ENCODE measurements at regions not wholly inside any gene's neighbourhood (a gene's known extent, or its start where the extent isn't known, plus 50 kb on each side); places are given as distances from the start of the nearest gene placed in this dataset.

GRCh38 chr2:3075316-3075990 is 302.2 kb downstream of the EIPR1 start:
- H3K4me1 ChIP-seq (replicated peaks in 1 of 2) = no peaks in the 10 kb centered on the region
- 78 to 91% (median 86%) methylated on average over 10 to 11 of the region's 11 CpGs for WGBS, 4 donors
- DNase-seq = no peak
- H3K27ac ChIP-seq = no peak overlapping the region
- no peaks in the 10 kb centered on the region for H3K9me3 ChIP-seq (replicated peaks in 1 of 3)
- H3K27me3 ChIP-seq = no peaks in the 10 kb centered on the region
- intact Hi-C loops (cut with DNase I) = no loop called here
- no peaks in the 10 kb centered on the region for H3K36me3 ChIP-seq (replicated peaks in 1 of 2)
- TF ChIP-seq POLR2A (IDR thresholded peaks at IDR 0.05) (no peak), CTCF (IDR thresholded peaks at IDR 0.05) (no peak)
- no peak overlapping the region for H3K4me3 ChIP-seq

- Histone ChIP-seq H3K4me1 (replicated peaks in 1 of 2) (no peaks in the 10 kb centered on the region), H3K4me3 (no peak overlapping the region), H3K9me3 (replicated peaks in 1 of 3) (no peaks in the 10 kb centered on the region), H3K27ac (no peak overlapping the region), H3K27me3 (no peaks in the 10 kb centered on the region), H3K36me3 (replicated peaks in 1 of 2) (no peaks in the 10 kb centered on the region)
- WGBS, 4 donors = 87 to 89% (median 88%) methylated on average over 14 of the region's 14 CpGs
- intact Hi-C loops (cut with DNase I) = no loop called here
- TF ChIP-seq POLR2A (IDR thresholded peaks at IDR 0.05) (no peak), CTCF (IDR thresholded peaks at IDR 0.05) (no peak)
- DNase-seq = no peak
Measured at GRCh38 chr2:3073704-3074103, 303.9 kb downstream of the EIPR1 start.

GRCh38 chr2:3073041-3073595 is 304.5 kb downstream of the EIPR1 start:
- no peak overlapping the region for H3K4me3 ChIP-seq
- DNase-seq = no peak
- no peaks in the 10 kb centered on the region for H3K36me3 ChIP-seq (replicated peaks in 1 of 2)
- no peak overlapping the region for H3K27ac ChIP-seq
- intact Hi-C loops (cut with DNase I) = no loop called here
- no peaks in the 10 kb centered on the region for H3K27me3 ChIP-seq
- TF ChIP-seq CTCF (IDR thresholded peaks at IDR 0.05) = no peak
- TF ChIP-seq POLR2A (IDR thresholded peaks at IDR 0.05) = no peak
- 72 to 84% (median 75%) methylated on average over 13 of the region's 13 CpGs for WGBS, 4 donors
- no peaks in the 10 kb centered on the region for H3K4me1 ChIP-seq (replicated peaks in 1 of 2)
- H3K9me3 ChIP-seq (replicated peaks in 1 of 3) = no peaks in the 10 kb centered on the region

GRCh38 chr2:3071685-3072263 is 305.8 kb downstream of the EIPR1 start:
- intact Hi-C loops (cut with DNase I) = no loop called here
- Histone ChIP-seq H3K27ac (no peak overlapping the region), H3K4me3 (no peak overlapping the region), H3K4me1 (replicated peaks in 1 of 2) (no peaks in the 10 kb centered on the region), H3K9me3 (replicated peaks in 1 of 3) (no peaks in the 10 kb centered on the region), H3K27me3 (no peaks in the 10 kb centered on the region), H3K36me3 (replicated peaks in 1 of 2) (no peaks in the 10 kb centered on the region)
- DNase-seq = no peak
- 84 to 92% (median 91%) methylated on average over 10 of the region's 10 CpGs for WGBS, 4 donors
- TF ChIP-seq POLR2A (IDR thresholded peaks at IDR 0.05) (no peak), CTCF (IDR thresholded peaks at IDR 0.05) (no peak)
